ENCODE measurements at regions not wholly inside any gene's neighbourhood (a gene's known extent, or its start where the extent isn't known, plus 50 kb on each side); places are given as distances from the start of the nearest gene placed in this dataset.
A peak's percentile ranks its signal among the peaks of the same experiment; 100 is the strongest.

GRCh38 chr3:162802228-162802965 lies 1305.8 kb downstream of the OTOL1 start:
- H3K4me3 Mint-ChIP-seq (ENCODE audit: low read depth): no peak overlapping the region
- TF ChIP-seq CTCF (IDR thresholded peaks at IDR 0.05; ENCODE audit: unreplicated experiment): no peak
- no peaks in the 10 kb centered on the region for H3K36me3 Mint-ChIP-seq (ENCODE audit: insufficient read depth)
- no peaks in the 10 kb centered on the region for H3K4me1 Mint-ChIP-seq (ENCODE audit: low read depth)
- H3K27ac Mint-ChIP-seq: no peak overlapping the region
- no peak for DNase-seq (ENCODE audit: low spot score, unreplicated experiment)
- H3K27me3 Mint-ChIP-seq: no peaks in the 10 kb centered on the region
- H3K9me3 Mint-ChIP-seq (ENCODE audit: low read depth): no peaks in the 10 kb centered on the region

- Mint-ChIP-seq H3K36me3 (ENCODE audit: insufficient read depth) (no peaks in the 10 kb centered on the region), H3K27ac (no peak overlapping the region), H3K4me3 (ENCODE audit: low read depth) (no peak overlapping the region), H3K4me1 (ENCODE audit: low read depth) (no peaks in the 10 kb centered on the region), H3K27me3 (no peaks in the 10 kb centered on the region), H3K9me3 (ENCODE audit: low read depth) (no peaks in the 10 kb centered on the region)
- DNase-seq (ENCODE audit: low spot score, unreplicated experiment): no peak
- no peak for TF ChIP-seq CTCF (IDR thresholded peaks at IDR 0.05; ENCODE audit: unreplicated experiment)
Measured at GRCh38 chr3:162810776-162811175, 1314.2 kb downstream of the OTOL1 start.

GRCh38 chr3:162842549-162843216 lies 1346.1 kb downstream of the OTOL1 start:
- no peaks in the 10 kb centered on the region for H3K36me3 Mint-ChIP-seq (ENCODE audit: insufficient read depth)
- no peaks in the 10 kb centered on the region for H3K27me3 Mint-ChIP-seq
- no peak for DNase-seq (ENCODE audit: low spot score, unreplicated experiment)
- H3K4me3 Mint-ChIP-seq (ENCODE audit: low read depth): no peak overlapping the region
- TF ChIP-seq CTCF (IDR thresholded peaks at IDR 0.05; ENCODE audit: unreplicated experiment): no peak
- no peak overlapping the region for H3K27ac Mint-ChIP-seq
- no peaks in the 10 kb centered on the region for H3K4me1 Mint-ChIP-seq (ENCODE audit: low read depth)
- peaks cover 3% of the 10 kb centered on the region for H3K9me3 Mint-ChIP-seq (ENCODE audit: low read depth)

- Mint-ChIP-seq H3K36me3 (ENCODE audit: insufficient read depth) (no peaks in the 10 kb centered on the region), H3K27me3 (no peaks in the 10 kb centered on the region), H3K9me3 (ENCODE audit: low read depth) (peaks cover 3% of the 10 kb centered on the region), H3K27ac (no peak overlapping the region), H3K4me1 (ENCODE audit: low read depth) (no peaks in the 10 kb centered on the region), H3K4me3 (ENCODE audit: low read depth) (no peak overlapping the region)
- TF ChIP-seq CTCF (IDR thresholded peaks at IDR 0.05; ENCODE audit: unreplicated experiment): no peak
- no peak for DNase-seq (ENCODE audit: low spot score, unreplicated experiment)
Measured at GRCh38 chr3:162845918-162846317, 1349.3 kb downstream of the OTOL1 start.

- Mint-ChIP-seq H3K27me3 (no peaks in the 10 kb centered on the region), H3K4me3 (ENCODE audit: low read depth) (no peak overlapping the region), H3K36me3 (ENCODE audit: insufficient read depth) (no peaks in the 10 kb centered on the region), H3K4me1 (ENCODE audit: low read depth) (no peaks in the 10 kb centered on the region), H3K9me3 (ENCODE audit: low read depth) (peaks cover 3% of the 10 kb centered on the region), H3K27ac (no peak overlapping the region)
- peak; percentile 6 for TF ChIP-seq CTCF (IDR thresholded peaks at IDR 0.05; ENCODE audit: unreplicated experiment)
- DNase-seq (ENCODE audit: low spot score, unreplicated experiment): no peak
Measured at GRCh38 chr3:162847511-162847910, 1350.9 kb downstream of the OTOL1 start.

Data from progenitor cell of endocrine pancreas (in vitro differentiated cells).